Heart left ventricle (tissue), 16 donors: ENCODE measurements at regions not wholly inside any gene's neighbourhood (a gene's known extent, or its start where the extent isn't known, plus 50 kb on each side); places are given as distances from the start of the nearest gene placed in this dataset.

Experiments used
- ATAC-seq, 4 donors: fragments of 200-7000 bp; cut with Tn5 transposase; one replicate each; pipeline ENCODE4 v1.9.1; 2020 to 2022; ENCODE audit warnings: moderate library complexity in 4 of 4, mild to moderate bottlenecking in 3 of 4, moderate number of reproducible peaks in 1 of 4
- DNase-seq, 5 donors: peaks; one replicate each; pipeline ENCODE4 v3.0.0-alpha.2; 2020
- H3K27ac ChIP-seq, 12 donors: fragments of 200-600 bp; sonication (generic) in 4 of 12; one replicate each; pipeline versions ENCODE4 v1.5.0 to v1.8.0; 2016 to 2022; ENCODE audit warnings: mild to moderate bottlenecking in 2 of 12
- H3K27me3 ChIP-seq, 9 donors: fragments of 200-600 bp; sonication (generic) in 2 of 9; one replicate each; pipeline versions ENCODE4 v1.5.1 to v1.8.0; 2016 to 2022; ENCODE audit warnings: mild to moderate bottlenecking in 3 of 9
- H3K36me3 ChIP-seq, 9 donors: fragments of 200-600 bp; sonication (generic) in 2 of 9; one replicate each; pipeline versions ENCODE4 v1.5.0 to v1.8.0; 2018 to 2022; ENCODE audit warnings: mild to moderate bottlenecking in 2 of 9
- H3K4me1 ChIP-seq, 12 donors: fragments of 200-600 bp; sonication (generic) in 4 of 12; one replicate each; pipeline versions ENCODE4 v1.5.0 to v1.8.0; 2016 to 2022; ENCODE audit warnings: mild to moderate bottlenecking in 3 of 12
- H3K4me3 ChIP-seq, 12 donors: fragments of 200-600 bp; sonication (generic) in 4 of 12; one replicate each; pipeline versions ENCODE4 v1.5.0 to v1.8.0; 2017 to 2022; ENCODE audit warnings: mild to moderate bottlenecking in 9 of 12, moderate library complexity in 4 of 12
- H3K9me3 ChIP-seq, 12 donors: fragments of 200-600 bp; sonication (generic) in 4 of 12; one replicate each; pipeline versions ENCODE4 v1.5.0 to v1.8.0; 2016 to 2022; ENCODE audit warnings: mild to moderate bottlenecking in 1 of 12
- POLR2A ChIP-seq, 2 donors: fragments of 450-650 bp; IDR thresholded peaks; one replicate each; pipeline ENCODE4 v1.6.1; 2017; ENCODE audit warnings: antibody characterized with exemption in 2 of 2, mild to moderate bottlenecking in 2 of 2, moderate library complexity in 2 of 2
- WGBS, 4 donors: extraction: QIAGEN DNeasy Blood & Tissue Kit in 2 of 4; methylation state at CpG; one replicate each; pipeline versions ENCODE4 v1.1.5 to v1.1.7; 2013 to 2018; 5-methylcytosine and 5-hydroxymethylcytosine counted together
- intact Hi-C, 10 donors: fragments of 100-400 bp; cut with DNase I; formaldehyde crosslinking; loops; one replicate each; pipeline versions ENCODE4 v1.11.1 to v1.14.2; 2022
- TF ChIP-seq, protein P1 (sequence below), 12 donors: fragments of 200-600 bp; sonication (generic) in 4 of 12; IDR thresholded peaks; one replicate each; pipeline versions ENCODE4 v1.5.0 to v1.8.0; 2018 to 2022; ENCODE audit warnings: antibody characterized with exemption in 12 of 12, mild to moderate bottlenecking in 5 of 12
- donor health status: ischemic (EF 13 %, LVEDD 7.1; RV severe dilation, severe dysfunction).
- donor health status: healthy with polysubstance abuse.
- donor health status: DM: no; HTN: yes; CAD: no.
- donor health status: DM: no; HTN: no; CAD: no.
- donor health status: ischemic (EF 25% LVEDD 6.9; RV normal size, moderate dysfunction).
- donor health status: ischemic (EF 25% LVEDD 5.7; RV mildly dilated, moderate dysfunction).
- donor health status: healthy.
- donor health status: DM: yes; HTN: yes; CAD: no.
- donor health status: ischemic (EF 35%, LVEDD 5.7; RV mildly dilated, moderate dysfunction).
- donor health status: nonischemic (EF 11% LVEDD 7.7; RV severe dilation, severe dysfunction).
- donor health status: DM: yes; HTN: yes; CAD: no.
- donor health status: PGD.
- donor health status: ischemic (EF 29% LVEDD 5.4; RV normal size, mild dysfunction).
- donor health status: nonischemic (EF 23%, LVEDD 6.1; RV moderate dilation, normal function).

DNA sequence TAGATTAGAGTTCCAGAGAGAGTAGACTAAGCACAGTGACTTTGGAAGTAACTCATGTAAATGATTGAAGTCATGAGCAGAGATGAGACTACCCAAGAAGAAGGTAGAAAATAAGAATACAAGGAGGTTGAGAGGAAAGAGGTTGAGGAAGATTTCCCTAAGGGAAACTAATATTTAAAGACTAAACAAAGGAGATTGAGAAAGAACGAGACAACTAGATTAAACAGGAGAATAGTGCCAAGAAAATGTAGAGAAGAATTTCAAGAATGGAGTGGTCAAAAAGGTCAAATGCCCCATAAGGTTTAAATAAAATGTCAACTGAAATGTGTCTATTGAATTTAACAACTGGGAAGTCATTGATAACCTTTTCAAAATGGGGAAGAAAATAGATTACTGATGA is 59.0 kb downstream of the RPS29 start:
- Histone ChIP-seq H3K27ac (no peak overlapping the region), H3K27me3 (no peaks in the 10 kb centered on the region), H3K36me3 (no peaks in the 10 kb centered on the region), H3K4me3 (no peak overlapping the region), H3K4me1 (no peaks in the 10 kb centered on the region), H3K9me3 (peaks cover 0 to under 1% (median 0%) of the 10 kb centered on the region in 12 donors)
- TF ChIP-seq POLR2A (IDR thresholded peaks at IDR 0.05): no peak
- TF ChIP-seq, protein P1, sequence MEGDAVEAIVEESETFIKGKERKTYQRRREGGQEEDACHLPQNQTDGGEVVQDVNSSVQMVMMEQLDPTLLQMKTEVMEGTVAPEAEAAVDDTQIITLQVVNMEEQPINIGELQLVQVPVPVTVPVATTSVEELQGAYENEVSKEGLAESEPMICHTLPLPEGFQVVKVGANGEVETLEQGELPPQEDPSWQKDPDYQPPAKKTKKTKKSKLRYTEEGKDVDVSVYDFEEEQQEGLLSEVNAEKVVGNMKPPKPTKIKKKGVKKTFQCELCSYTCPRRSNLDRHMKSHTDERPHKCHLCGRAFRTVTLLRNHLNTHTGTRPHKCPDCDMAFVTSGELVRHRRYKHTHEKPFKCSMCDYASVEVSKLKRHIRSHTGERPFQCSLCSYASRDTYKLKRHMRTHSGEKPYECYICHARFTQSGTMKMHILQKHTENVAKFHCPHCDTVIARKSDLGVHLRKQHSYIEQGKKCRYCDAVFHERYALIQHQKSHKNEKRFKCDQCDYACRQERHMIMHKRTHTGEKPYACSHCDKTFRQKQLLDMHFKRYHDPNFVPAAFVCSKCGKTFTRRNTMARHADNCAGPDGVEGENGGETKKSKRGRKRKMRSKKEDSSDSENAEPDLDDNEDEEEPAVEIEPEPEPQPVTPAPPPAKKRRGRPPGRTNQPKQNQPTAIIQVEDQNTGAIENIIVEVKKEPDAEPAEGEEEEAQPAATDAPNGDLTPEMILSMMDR (IDR thresholded peaks at IDR 0.05): no peak
- no peak for DNase-seq
- intact Hi-C loops: no loop called here
- no peak for ATAC-seq
- 20 to 36% (median 25%) methylated on average over 1 of the region's 1 CpG for WGBS, 4 donors

DNA sequence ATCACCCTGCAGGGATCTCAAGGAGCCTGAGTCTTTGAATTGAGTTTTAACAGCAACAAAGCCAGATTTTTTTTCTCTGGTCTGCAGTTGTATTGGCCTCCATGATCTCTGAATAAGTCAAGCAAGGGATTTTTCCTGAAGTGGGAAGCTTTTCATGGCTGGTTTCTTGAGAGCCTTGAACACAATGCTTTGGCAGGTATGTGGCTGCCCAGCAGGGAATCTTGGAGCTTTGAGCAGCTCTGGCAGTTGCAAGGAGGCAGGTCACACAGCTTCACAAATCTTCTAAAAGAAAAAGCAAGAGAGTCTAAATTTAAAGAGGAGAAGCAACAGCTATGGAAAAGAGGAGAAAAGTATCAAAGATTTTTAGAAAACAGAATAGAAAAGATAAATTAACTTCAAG is 60.1 kb downstream of the RPS29 start:
- no peaks in the 10 kb centered on the region for H3K9me3 ChIP-seq
- DNase-seq: no peak
- no peak overlapping the region for H3K4me3 ChIP-seq
- no peaks in the 10 kb centered on the region for H3K4me1 ChIP-seq
- no peak overlapping the region for H3K27ac ChIP-seq
- intact Hi-C loops: no loop called here
- TF ChIP-seq, protein P1 (IDR thresholded peaks at IDR 0.05): no peak
- TF ChIP-seq POLR2A (IDR thresholded peaks at IDR 0.05): no peak
- no peak for ATAC-seq
- H3K27me3 ChIP-seq: no peaks in the 10 kb centered on the region
- no peaks in the 10 kb centered on the region for H3K36me3 ChIP-seq

DNA sequence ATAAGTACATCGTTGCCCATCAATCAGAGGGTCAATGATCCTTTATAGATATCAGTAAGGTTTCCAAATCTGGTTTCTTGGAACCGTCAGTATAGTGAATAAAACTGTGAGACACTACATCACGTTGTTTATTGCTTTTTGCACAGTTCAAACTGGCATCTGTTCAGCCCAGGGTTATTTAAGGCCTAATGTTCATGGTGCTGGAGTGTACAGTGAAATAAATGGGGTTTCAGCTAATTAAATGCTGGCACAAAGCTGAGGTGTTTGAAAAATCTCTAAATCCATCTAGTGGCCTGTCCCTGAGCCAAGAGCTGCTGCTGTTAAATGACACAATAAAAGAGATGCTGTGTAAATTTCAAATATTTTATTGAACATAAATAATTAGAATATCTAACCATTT is 69.9 kb downstream of the RPS29 start:
- intact Hi-C loops: no loop called here
- WGBS, 4 donors: 66 to 74% (median 69%) methylated on average over 3 of the region's 3 CpGs
- no peak overlapping the region for H3K27ac ChIP-seq

DNA sequence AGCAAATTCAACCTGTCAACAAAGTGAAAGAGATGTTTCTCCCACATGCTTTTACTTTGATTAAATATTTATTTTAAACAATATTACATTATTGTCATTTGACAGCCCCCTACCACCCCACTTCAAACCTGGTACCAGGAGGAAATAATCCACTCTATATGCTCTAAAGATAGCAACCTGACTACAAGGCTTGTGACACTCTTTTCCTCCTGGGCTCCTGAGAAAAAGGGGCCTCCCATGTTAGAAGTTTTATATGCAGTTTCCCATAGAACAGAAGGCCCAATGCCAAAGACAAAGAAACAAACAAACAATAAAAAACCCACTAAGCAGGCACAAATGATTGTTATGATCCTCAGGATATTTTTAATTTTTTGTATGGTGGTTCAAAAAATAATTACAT is 73.6 kb downstream of the RPS29 start:
- no peaks in the 10 kb centered on the region for H3K36me3 ChIP-seq
- no peak for TF ChIP-seq POLR2A (IDR thresholded peaks at IDR 0.05)
- TF ChIP-seq, protein P1 (IDR thresholded peaks at IDR 0.05): no peak
- peaks cover 0 to 8% (median 0%) of the 10 kb centered on the region in 12 donors for H3K9me3 ChIP-seq
- no peaks in the 10 kb centered on the region for H3K27me3 ChIP-seq
- intact Hi-C loops: no loop called here
- no peak overlapping the region for H3K4me3 ChIP-seq
- ATAC-seq (no peak), DNase-seq (no peak)
- no peaks in the 10 kb centered on the region for H3K4me1 ChIP-seq
- H3K27ac ChIP-seq: no peak overlapping the region

More for the DNA sequence above, 69.9 kb downstream of the RPS29 start:
- H3K4me1 ChIP-seq: no peaks in the 10 kb centered on the region
- H3K4me3 ChIP-seq: no peak overlapping the region
- H3K9me3 ChIP-seq: no peaks in the 10 kb centered on the region
- no peaks in the 10 kb centered on the region for H3K36me3 ChIP-seq
- no peak for TF ChIP-seq POLR2A (IDR thresholded peaks at IDR 0.05)
- TF ChIP-seq, protein P1 (IDR thresholded peaks at IDR 0.05): no peak
- no peak for ATAC-seq
- no peak for DNase-seq
- H3K27me3 ChIP-seq: no peaks in the 10 kb centered on the region
